ENCODE measurements at regions not wholly inside any gene's neighbourhood (a gene's known extent, or its start where the extent isn't known, plus 50 kb on each side); places are given as distances from the start of the nearest gene placed in this dataset.
"Not testable (repeated sequence)": the region's sequence is repeated elsewhere in the genome, so short reads cannot be mapped to it uniquely, and the experiment has no call there.

- no peak for DNase-seq
- no peak overlapping the region for H3K4me3 ChIP-seq
- H3K9me3 ChIP-seq = 0 out of 2 replicates have a peak, but pooled peaks cover 1% of the 10 kb centered on the region
- no peaks in the 10 kb centered on the region for H3K27me3 ChIP-seq
- no peaks in the 10 kb centered on the region for H3K36me3 ChIP-seq
Observed at GRCh38 chr2:234708717-234709116, 211.8 kb upstream of the ARL4C start.

GRCh38 chr2:234708091-234708683, 211.3 kb upstream of the ARL4C start:
- H3K4me3 ChIP-seq = no peak overlapping the region
- no peaks in the 10 kb centered on the region for H3K36me3 ChIP-seq
- DNase-seq = no peak
- H3K9me3 ChIP-seq = 0 out of 2 replicates have a peak, but pooled peaks cover 1% of the 10 kb centered on the region
- H3K27me3 ChIP-seq = no peaks in the 10 kb centered on the region

GRCh38 chr2:234706086-234706485, 209.2 kb upstream of the ARL4C start:
- no peak for DNase-seq
- Histone ChIP-seq H3K36me3 (no peaks in the 10 kb centered on the region), H3K9me3 (0 out of 2 replicates have a peak, but pooled peaks cover under 1% of the 10 kb centered on the region), H3K27me3 (no peaks in the 10 kb centered on the region), H3K4me3 (no peak overlapping the region)

GRCh38 chr2:234705108-234705507, 208.2 kb upstream of the ARL4C start:
- Histone ChIP-seq H3K4me3 (no peak overlapping the region), H3K36me3 (no peaks in the 10 kb centered on the region), H3K27me3 (no peaks in the 10 kb centered on the region), H3K9me3 (no peaks in the 10 kb centered on the region)
- DNase-seq = peak; percentile 11

- H3K36me3 ChIP-seq = no peaks in the 10 kb centered on the region
- H3K4me3 ChIP-seq = no peak overlapping the region
- no peaks in the 10 kb centered on the region; the same call in 1 of the 2 replicates for H3K9me3 ChIP-seq
- H3K27me3 ChIP-seq = no peaks in the 10 kb centered on the region
- DNase-seq = no peak
Observed at GRCh38 chr2:234703258-234703657, 206.4 kb upstream of the ARL4C start.

- Histone ChIP-seq H3K4me3 (no peak overlapping the region), H3K9me3 (peaks cover under 1% of the 10 kb centered on the region), H3K27me3 (no peaks in the 10 kb centered on the region), H3K36me3 (no peaks in the 10 kb centered on the region)
- DNase-seq = no peak
Observed at GRCh38 chr2:234702731-234703225, 205.9 kb upstream of the ARL4C start.

- no peaks in the 10 kb centered on the region for H3K36me3 ChIP-seq
- peaks cover 9% of the 10 kb centered on the region for H3K9me3 ChIP-seq
- no peak for DNase-seq
- no peaks in the 10 kb centered on the region for H3K27me3 ChIP-seq
- no peak overlapping the region for H3K4me3 ChIP-seq
Observed at GRCh38 chr2:234701841-234702240, 205.0 kb upstream of the ARL4C start.

- no peaks in the 10 kb centered on the region for H3K27me3 ChIP-seq
- DNase-seq = no peak
- peaks cover 9% of the 10 kb centered on the region for H3K9me3 ChIP-seq
- no peaks in the 10 kb centered on the region for H3K36me3 ChIP-seq
- no peak overlapping the region for H3K4me3 ChIP-seq
Observed at GRCh38 chr2:234701421-234701820, 204.5 kb upstream of the ARL4C start.

GRCh38 chr2:234699456-234699855, 202.6 kb upstream of the ARL4C start:
- Histone ChIP-seq H3K4me3 (no peak overlapping the region), H3K27me3 (no peaks in the 10 kb centered on the region), H3K9me3 (peaks cover 16% of the 10 kb centered on the region), H3K36me3 (no peaks in the 10 kb centered on the region)
- no peak for DNase-seq

- not testable (repeated sequence) for H3K27me3 ChIP-seq, DNase-seq, H3K36me3 ChIP-seq, H3K4me3 ChIP-seq
- H3K9me3 ChIP-seq = peaks cover 16% of the 10 kb centered on the region
Observed at GRCh38 chr2:234697300-234697876, 200.5 kb upstream of the ARL4C start.

GRCh38 chr2:234695981-234696380, 199.1 kb upstream of the ARL4C start:
- peaks cover 16% of the 10 kb centered on the region for H3K9me3 ChIP-seq
- H3K27me3 ChIP-seq = no peaks in the 10 kb centered on the region
- H3K4me3 ChIP-seq = no peak overlapping the region
- DNase-seq = no peak
- no peaks in the 10 kb centered on the region for H3K36me3 ChIP-seq

- H3K36me3 ChIP-seq = no peaks in the 10 kb centered on the region
- H3K4me3 ChIP-seq = no peak overlapping the region
- H3K9me3 ChIP-seq = peaks cover 16% of the 10 kb centered on the region
- no peaks in the 10 kb centered on the region for H3K27me3 ChIP-seq
- DNase-seq = peak; percentile 11
Observed at GRCh38 chr2:234694244-234695013, 197.5 kb upstream of the ARL4C start.

GRCh38 chr2:234693681-234694190, 196.9 kb upstream of the ARL4C start:
- H3K9me3 ChIP-seq = peaks cover 16% of the 10 kb centered on the region
- H3K4me3 ChIP-seq, H3K36me3 ChIP-seq, H3K27me3 ChIP-seq, DNase-seq: not testable (repeated sequence)

GRCh38 chr2:234693191-234693590, 196.3 kb upstream of the ARL4C start:
- H3K36me3 ChIP-seq, H3K4me3 ChIP-seq, DNase-seq, H3K27me3 ChIP-seq: not testable (repeated sequence)
- peaks cover 16% of the 10 kb centered on the region for H3K9me3 ChIP-seq

- DNase-seq = peak; percentile 23
- Histone ChIP-seq H3K36me3 (no peaks in the 10 kb centered on the region), H3K27me3 (no peaks in the 10 kb centered on the region), H3K9me3 (peaks cover 11% of the 10 kb centered on the region), H3K4me3 (no peak overlapping the region)
Observed at GRCh38 chr2:234691968-234692955, 195.4 kb upstream of the ARL4C start.

- H3K36me3 ChIP-seq = no peaks in the 10 kb centered on the region
- DNase-seq = no peak
- no peak overlapping the region for H3K4me3 ChIP-seq
- H3K27me3 ChIP-seq = no peaks in the 10 kb centered on the region
- peaks cover 6% of the 10 kb centered on the region for H3K9me3 ChIP-seq
Observed at GRCh38 chr2:234691214-234691575, 194.3 kb upstream of the ARL4C start.
